ENCODE measurements at regions not wholly inside any gene's neighbourhood (a gene's known extent, or its start where the extent isn't known, plus 50 kb on each side); places are given as distances from the start of the nearest gene placed in this dataset.

- no peak for TF ChIP-seq CTCF (IDR thresholded peaks at IDR 0.05)
- no peak for TF ChIP-seq EZH2 (IDR thresholded peaks at IDR 0.05; ENCODE audit: borderline replicate concordance, insufficient read depth, low read depth, low read length, poor library complexity, severe bottlenecking)
These were observed 60.2 kb upstream of the DGKB start for GRCh38 chr7:14962778-14963177.

All from B cell (primary cell).